HepG2 (cell line): ENCODE measurements at regions not wholly inside any gene's neighbourhood (a gene's known extent, or its start where the extent isn't known, plus 50 kb on each side); places are given as distances from the start of the nearest gene placed in this dataset.
"Not testable (repeated sequence)": the region's sequence is repeated elsewhere in the genome, so short reads cannot be mapped to it uniquely, and the experiment has no call there.

ENCODE experiments used
- CTCF ChIP-seq: sonication (generic); formaldehyde crosslinking; IDR thresholded peaks from 2 replicates; pipeline ENCODE4 v1.5.0; 2020; ENCODE audit warnings: mild to moderate bottlenecking, missing genetic modification reagents, moderate library complexity
- PLSCR1 ChIP-seq: sonication (generic); formaldehyde crosslinking; IDR thresholded peaks from 2 replicates; pipeline ENCODE4 v1.5.0; 2020; ENCODE audit warnings: missing genetic modification reagents, mild to moderate bottlenecking, borderline replicate concordance
- PRDM15 ChIP-seq: sonication (generic); formaldehyde crosslinking; IDR thresholded peaks from 2 replicates; pipeline ENCODE4 v1.4.0; 2020; ENCODE audit warnings: missing genetic modification reagents
- TAF15 ChIP-seq: fragments of 200-400 bp; formaldehyde crosslinking; IDR thresholded peaks from one replicate; pipeline ENCODE4 v1.6.1; 2018; ENCODE audit warnings: mild to moderate bottlenecking, low read depth, low read length; ENCODE audit not compliant: poor library complexity, severe bottlenecking
- ZNF800 ChIP-seq: sonication (generic); formaldehyde crosslinking; IDR thresholded peaks from 2 replicates; pipeline ENCODE4 v1.4.0; 2020; ENCODE audit warnings: missing genetic modification reagents

- TF ChIP-seq ZNF800 (CRISPR knock-in tag); PLSCR1 (CRISPR knock-in tag); CTCF; TAF15; PRDM15 (CRISPR knock-in tag): not testable (repeated sequence)
Observed at GRCh38 chr21:5128261-5128660, 5393.1 kb upstream of the TPTE start.
